ENCODE measurements at regions not wholly inside any gene's neighbourhood (a gene's known extent, or its start where the extent isn't known, plus 50 kb on each side); places are given as distances from the start of the nearest gene placed in this dataset.

DNA sequence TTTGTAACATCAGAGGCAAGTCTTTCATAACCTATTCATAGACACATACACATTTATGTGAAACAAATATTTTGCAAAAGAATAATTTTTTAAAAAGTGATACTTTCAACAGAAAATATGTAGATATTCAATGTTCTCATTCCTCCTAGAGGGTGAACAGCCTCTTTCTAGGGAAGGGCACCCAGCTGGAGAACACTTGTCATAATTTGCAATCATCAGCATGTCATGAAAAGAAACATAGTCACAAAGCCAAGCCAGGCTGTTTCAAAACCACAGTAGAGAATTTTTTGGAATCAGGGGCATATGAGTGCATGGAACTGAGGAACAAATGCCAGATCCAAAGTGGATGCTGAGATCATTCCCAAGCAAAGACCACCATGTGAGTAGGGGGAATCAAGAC, 406.9 kb upstream of the ADAMTS9 start:
- no peak for TF ChIP-seq CTCF (IDR thresholded peaks at IDR 0.05)
- no peak for TF ChIP-seq POLR2A (IDR thresholded peaks at IDR 0.05)

All from ovary (tissue), 3 donors.